G401.6 (cell line): ENCODE measurements at regions not wholly inside any gene's neighbourhood (a gene's known extent, or its start where the extent isn't known, plus 50 kb on each side); places are given as distances from the start of the nearest gene placed in this dataset.

ENCODE experiments used
- FAIRE-seq: peaks from 2 replicates; lab custom pipeline; 2012; peaks lifted over from hg19 to GRCh38; lab: Jason Lieb, UNC

GRCh38 chr2:2523461-2524347 is 192.6 kb upstream of the MYT1L start:
- no peak for FAIRE-seq

- no peak for FAIRE-seq
Measured at GRCh38 chr2:2520401-2520811, 189.3 kb upstream of the MYT1L start.

- FAIRE-seq = no peak
Measured at GRCh38 chr2:2519381-2519780, 188.3 kb upstream of the MYT1L start.

GRCh38 chr2:2517399-2517798 is 186.3 kb upstream of the MYT1L start:
- no peak for FAIRE-seq

- FAIRE-seq = no peak
Measured at GRCh38 chr2:2516386-2516785, 185.3 kb upstream of the MYT1L start.

GRCh38 chr2:2512931-2513330 is 181.9 kb upstream of the MYT1L start:
- no peak for FAIRE-seq

GRCh38 chr2:2507417-2507997 is 176.4 kb upstream of the MYT1L start:
- FAIRE-seq = no peak

- no peak for FAIRE-seq
Measured at GRCh38 chr2:2506536-2506935, 175.5 kb upstream of the MYT1L start.

- FAIRE-seq = no peak
Measured at GRCh38 chr2:2505604-2506003, 174.5 kb upstream of the MYT1L start.

GRCh38 chr2:2503864-2504418 is 172.9 kb upstream of the MYT1L start:
- FAIRE-seq = no peak

GRCh38 chr2:2502201-2502549 is 171.1 kb upstream of the MYT1L start:
- FAIRE-seq = no peak

GRCh38 chr2:2501454-2502200 is 170.6 kb upstream of the MYT1L start:
- no peak for FAIRE-seq

GRCh38 chr2:2495606-2496005 is 164.5 kb upstream of the MYT1L start:
- no peak for FAIRE-seq

GRCh38 chr2:2493496-2493895 is 162.4 kb upstream of the MYT1L start:
- no peak for FAIRE-seq

GRCh38 chr2:2492800-2493199 is 161.7 kb upstream of the MYT1L start:
- no peak for FAIRE-seq

GRCh38 chr2:2491964-2492363 is 160.9 kb upstream of the MYT1L start:
- FAIRE-seq = no peak

- FAIRE-seq = no peak
Measured at GRCh38 chr2:2484301-2484700, 153.2 kb upstream of the MYT1L start.

GRCh38 chr2:2482851-2483250 is 151.8 kb upstream of the MYT1L start:
- FAIRE-seq = no peak

GRCh38 chr2:2472881-2473280 is 141.8 kb upstream of the MYT1L start:
- FAIRE-seq = no peak

- no peak for FAIRE-seq
Measured at GRCh38 chr2:2472044-2472443, 141.0 kb upstream of the MYT1L start.

- FAIRE-seq = no peak
Measured at GRCh38 chr2:2466534-2466933, 135.5 kb upstream of the MYT1L start.

- FAIRE-seq = no peak
Measured at GRCh38 chr2:2464643-2465042, 133.6 kb upstream of the MYT1L start.

GRCh38 chr2:2464094-2464493 is 133.0 kb upstream of the MYT1L start:
- FAIRE-seq = no peak
